K562 (cell line): ENCODE measurements at regions not wholly inside any gene's neighbourhood (a gene's known extent, or its start where the extent isn't known, plus 50 kb on each side); places are given as distances from the start of the nearest gene placed in this dataset.

ENCODE experiments used
- ATAC-seq: fragments of 200-7000 bp; cut with Tn5 transposase; 3 replicates; pipeline ENCODE4 v1.9.1; 2020; ENCODE audit warnings: moderate library complexity
- BruUV-seq: library from RNA; stranded (reverse); fragments of 400-500 nt; replicated peaks from 2 replicates; lab custom pipeline; 2021; lab: Mats Ljungman, UMichigan
- CTCF ChIA-PET: fragments of 300-600 bp; formaldehyde crosslinking; extraction: SDS; loops from one replicate; lab custom pipeline; 2021; ENCODE audit warnings: low intra/inter-chr PET ratio; lab: Yijun Ruan, JAX
- POLR2A ChIA-PET: fragments of 300-600, 350-650 bp; sonication (Branson Sonifier 250); formaldehyde crosslinking; extraction: SDS; loops from one replicate; lab custom pipeline; 2021; ENCODE audit warnings: antibody characterized with exemption, inconsistent platforms; lab: Yijun Ruan, JAX
- DNase-seq, 4 experiments: peaks; one replicate each; pipeline versions ENCODE4 v3.0.0 to v3.0.0-alpha.2; 2011 to 2018; ENCODE audit warnings: low spot score in 3 of 4, mixed read lengths in 3 of 4; ENCODE audit errors: extremely low read depth in 1 of 4
- FAIRE-seq: peaks from 2 replicates; lab custom pipeline; 2011; peaks lifted over from hg19 to GRCh38; lab: Jason Lieb, UNC
- H2AFZ ChIP-seq: 2 replicates; pipeline ENCODE4 v1.6.0; 2011; ENCODE audit warnings: low read depth, low read length, control low read depth, inconsistent platforms
- H3K27ac ChIP-seq: fragments of 200-600 bp; 3 replicates; pipeline ENCODE4 v1.8.0; 2011; ENCODE audit warnings: low read depth, mild to moderate bottlenecking, control low read depth, inconsistent platforms, low read length, moderate library complexity, mixed read lengths; ENCODE audit errors: extremely low read depth
- H3K27me3 ChIP-seq, 2 experiments: fragments of 300-600 bp in 1 of 2; 2 replicates in 1 of 2; 3 replicates in 1 of 2; pipeline versions ENCODE4 v1.6.0 to v1.8.0; 2011; ENCODE audit warnings: inconsistent platforms in 2 of 2, low read length in 2 of 2, mild to moderate bottlenecking in 1 of 2, mixed read lengths in 1 of 2, moderate library complexity in 1 of 2; ENCODE audit not compliant: control insufficient read depth in 2 of 2, insufficient read depth in 2 of 2
- H3K36me3 ChIP-seq: fragments of 300-600 bp; 3 replicates; pipeline ENCODE4 v1.8.0; 2011; ENCODE audit warnings: mild to moderate bottlenecking, low read length, inconsistent platforms; ENCODE audit not compliant: control insufficient read depth, insufficient read depth
- H3K4me1 ChIP-seq, 2 experiments: fragments of 200-600 bp in 1 of 2; replicated peaks in 1 of 2; 2 replicates in 1 of 2; 3 replicates in 1 of 2; pipeline versions ENCODE4 v1.5.1 to v1.8.0; 2011; ENCODE audit warnings: inconsistent platforms in 2 of 2, low read length in 2 of 2, mild to moderate bottlenecking in 1 of 2, mixed read lengths in 1 of 2, moderate library complexity in 1 of 2; ENCODE audit not compliant: control insufficient read depth in 2 of 2, insufficient read depth in 2 of 2
- H3K4me2 ChIP-seq: 2 replicates; pipeline ENCODE4 v1.6.1; 2011; ENCODE audit warnings: low read length, control low read depth, inconsistent platforms, mixed read lengths; ENCODE audit not compliant: insufficient read depth
- H3K4me3 ChIP-seq: fragments of 200-600 bp; sonication (generic), shearing (Covaris generic); 2 replicates; pipeline ENCODE4 v1.5.1; 2016; ENCODE audit warnings: control low read depth, inconsistent platforms
- H3K79me2 ChIP-seq: fragments of 200-600 bp; 3 replicates; pipeline ENCODE4 v1.8.0; 2011; ENCODE audit warnings: low read length, inconsistent platforms; ENCODE audit not compliant: control insufficient read depth, insufficient read depth
- H3K9ac ChIP-seq, 2 experiments: 2 replicates each; pipeline versions ENCODE4 v1.6.0 to v1.6.1; 2011; ENCODE audit warnings: low read depth in 2 of 2, low read length in 2 of 2, control low read depth in 1 of 2, inconsistent platforms in 1 of 2, mild to moderate bottlenecking in 1 of 2, mixed read lengths in 1 of 2; ENCODE audit not compliant: insufficient read depth in 1 of 2
- H3K9me1 ChIP-seq: one replicate; pipeline ENCODE4 v1.6.0; 2011; ENCODE audit warnings: inconsistent platforms, mild to moderate bottlenecking, low read length, moderate library complexity; ENCODE audit not compliant: control insufficient read depth, insufficient read depth
- H3K9me3 ChIP-seq: replicated peaks from 2 replicates; pipeline ENCODE4 v1.5.1; 2011; ENCODE audit warnings: low read depth, low read length, inconsistent platforms; ENCODE audit not compliant: control insufficient read depth, insufficient read depth
- H4K20me1 ChIP-seq: replicated peaks from 2 replicates; pipeline ENCODE4 v1.6.1; 2011; ENCODE audit warnings: low read length, inconsistent platforms, mixed read lengths; ENCODE audit not compliant: control insufficient read depth, insufficient read depth
- BCOR ChIP-seq: fragments of 450-650 bp; IDR thresholded peaks from 2 replicates; pipeline ENCODE4 v1.6.1; 2016
- EHMT2 ChIP-seq: fragments of 450-650 bp; IDR thresholded peaks from 2 replicates; pipeline ENCODE4 v1.6.1; 2018; ENCODE audit warnings: antibody characterized with exemption
- FIP1L1 ChIP-seq: fragments of 200-400 bp; formaldehyde crosslinking; IDR thresholded peaks from 2 replicates; pipeline ENCODE4 v1.6.1; 2018; ENCODE audit warnings: mild to moderate bottlenecking, low read depth, low read length; ENCODE audit not compliant: poor library complexity, severe bottlenecking
- FOXA1 ChIP-seq: fragments of 450-650 bp; IDR thresholded peaks from 2 replicates; pipeline ENCODE4 v1.6.1; 2016; ENCODE audit warnings: mild to moderate bottlenecking, borderline replicate concordance
- MIER1 ChIP-seq: fragments of 450-650 bp; IDR thresholded peaks from 2 replicates; pipeline ENCODE4 v1.6.1; 2016; ENCODE audit warnings: antibody characterized with exemption, mild to moderate bottlenecking, low read depth
- MYC ChIP-seq, 2 experiments: fragments of 250-450 bp in 1 of 2; sonication (Bioruptor Pico) in 1 of 2; IDR thresholded peaks; 2 replicates each; pipeline versions ENCODE4 v1.5.1 to v1.6.1; 2012 to 2021; ENCODE audit warnings: low read depth in 2 of 2, borderline replicate concordance in 1 of 2, improper control_type of control experiment in 1 of 2, low read length in 1 of 2, mild to moderate bottlenecking in 1 of 2, moderate library complexity in 1 of 2
- NCOR1 ChIP-seq: fragments of 450-650 bp; IDR thresholded peaks from 2 replicates; pipeline ENCODE4 v1.6.1; 2016; ENCODE audit warnings: mild to moderate bottlenecking, moderate library complexity
- NFIX ChIP-seq: fragments of 250-450 bp; sonication (Bioruptor Pico); IDR thresholded peaks from 2 replicates; pipeline ENCODE4 v1.4.0; 2020; ENCODE audit warnings: low read depth, mild to moderate bottlenecking, moderate library complexity
- SREBF1 ChIP-seq: fragments of 150-350 bp; IDR thresholded peaks from 2 replicates; pipeline ENCODE4 v1.6.1; 2014; ENCODE audit warnings: antibody characterized with exemption, low read depth, low read length, borderline replicate concordance
- SRF ChIP-seq, 2 experiments: fragments of 250-450, 450-650 bp in 1 of 2; sonication (Bioruptor Pico) in 1 of 2; sonication (generic) in 1 of 2; formaldehyde crosslinking; IDR thresholded peaks; 2 replicates each; pipeline versions ENCODE4 v1.5.0 to v1.5.1; 2020 to 2022; ENCODE audit warnings: mild to moderate bottlenecking in 1 of 2, missing genetic modification reagents in 1 of 2
- TRIM24 ChIP-seq, 2 experiments: fragments of 450-650 bp; IDR thresholded peaks; 2 replicates each; pipeline ENCODE4 v1.6.1; 2016
- ZC3H11A ChIP-seq: IDR thresholded peaks from 2 replicates; pipeline ENCODE4 v1.6.1; 2012; ENCODE audit warnings: low read depth, low read length, improper control_type of control experiment
- ZFP30 ChIP-seq: fragments of 250-450 bp; sonication (Bioruptor Pico); IDR thresholded peaks from 2 replicates; pipeline ENCODE4 v1.8.0; 2022; ENCODE audit warnings: moderate library complexity, mild to moderate bottlenecking, inconsistent platforms, borderline replicate concordance
- ZNF165 ChIP-seq: fragments of 250-450 bp; sonication (Bioruptor Pico); IDR thresholded peaks from 2 replicates; pipeline ENCODE4 v1.4.0; 2020; ENCODE audit warnings: borderline replicate concordance
- ZNF778 ChIP-seq: fragments of 450-650 bp; formaldehyde crosslinking; IDR thresholded peaks from 2 replicates; pipeline ENCODE4 v1.4.0; 2020; ENCODE audit warnings: mild to moderate bottlenecking, moderate library complexity
- WGBS: fragments of 100-300 bp; shearing (Covaris generic); methylation state at CpG from one replicate; pipeline ENCODE4 v1.1.6; 2016; ENCODE audit warnings: low coverage, mixed read lengths; ENCODE audit not compliant: insufficient coverage; ENCODE audit errors: missing lambda C conversion rate; 5-methylcytosine and 5-hydroxymethylcytosine counted together
- in situ Hi-C: fragments of 300-500 bp; cut with MboI; formaldehyde crosslinking; loops from 4 replicates; pipeline ENCODE4 v1.15.0; 2018; ENCODE audit warnings: inconsistent platforms, mixed read lengths
- intact Hi-C: fragments of 100-400 bp; cut with micrococcal nuclease; formaldehyde crosslinking; loops from 2 replicates; pipeline ENCODE4 v1.14.2; 2022
- TF ChIP-seq, protein P1 (sequence below): fragments of 250-450 bp; sonication (Bioruptor Pico); IDR thresholded peaks from 2 replicates; pipeline ENCODE4 v1.9.0; 2021; ENCODE audit warnings: mild to moderate bottlenecking, inconsistent platforms
- TF ChIP-seq, protein P2 (sequence below): fragments of 250-450 bp; sonication (Bioruptor Pico); IDR thresholded peaks from 2 replicates; pipeline ENCODE4 v1.8.0; 2022; ENCODE audit warnings: inconsistent platforms

DNA sequence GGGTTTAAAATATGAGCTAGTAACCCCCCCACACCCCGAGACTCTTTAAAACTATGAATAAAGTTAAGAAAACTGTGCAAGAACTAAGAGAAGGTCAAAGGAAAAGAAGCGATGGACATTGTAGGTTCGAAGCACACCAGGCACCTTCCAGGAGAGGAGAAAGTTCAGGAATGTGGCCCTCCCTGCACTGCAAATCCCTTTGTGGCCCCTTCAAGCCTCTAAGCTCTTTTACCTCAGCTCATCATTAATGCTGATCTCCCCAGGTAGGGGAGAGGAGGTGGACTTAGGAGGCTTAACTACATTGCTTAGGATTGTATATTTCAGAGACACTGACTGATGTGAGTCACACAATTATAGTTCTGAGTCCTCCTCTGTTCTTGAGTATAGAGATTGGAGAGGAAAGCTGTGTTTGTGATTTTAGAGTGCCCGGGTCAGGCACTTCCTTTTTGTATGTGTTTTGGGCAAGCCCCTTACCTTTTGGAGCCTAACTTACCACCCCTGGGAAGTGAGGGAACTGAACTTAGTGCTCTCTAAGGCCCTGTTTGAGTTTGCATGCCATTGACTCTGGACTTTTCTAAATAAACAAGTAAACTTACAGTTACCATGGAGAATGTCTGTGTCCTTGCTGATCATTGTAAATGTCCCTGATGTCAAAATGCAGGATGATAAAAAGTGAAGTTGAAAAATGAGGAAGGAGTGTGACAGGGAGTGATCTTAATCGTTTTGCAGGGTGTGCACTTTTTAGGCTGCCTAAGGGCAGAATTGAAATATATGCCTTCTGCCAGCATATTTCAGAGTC is 140.8 kb upstream of the ZEB2 start (continued):
- TF ChIP-seq SRF (CRISPR knock-in tag; IDR thresholded peaks at IDR 0.05) (no peak), EHMT2 (no peak), FIP1L1 (no peak)

DNA sequence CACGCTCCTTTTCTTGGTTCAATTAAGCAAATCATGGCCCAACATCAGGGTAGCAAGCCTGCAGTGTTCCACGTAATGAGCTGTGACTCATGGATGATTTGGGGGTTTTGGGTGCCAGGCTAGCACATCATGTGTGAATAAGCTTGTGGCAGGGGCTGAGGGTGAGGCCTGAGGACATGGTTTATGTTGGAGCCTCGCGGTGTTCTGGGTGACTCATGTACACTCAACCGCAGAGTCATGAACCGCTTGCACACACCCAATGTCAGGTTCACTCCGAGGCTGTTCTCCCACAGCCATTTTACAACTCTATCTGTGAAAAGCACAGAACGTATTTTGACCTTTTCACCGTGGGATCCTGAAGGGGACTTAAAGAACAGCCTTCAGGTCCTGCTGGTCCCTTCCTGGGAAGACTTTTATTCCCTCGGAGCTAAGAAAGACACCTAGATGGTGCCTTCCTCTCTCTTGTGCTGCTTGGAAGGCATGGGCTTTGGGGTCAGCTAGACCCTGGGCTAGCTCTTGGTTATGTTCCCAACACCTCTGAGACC is 139.9 kb upstream of the ZEB2 start:
- no peaks in the 10 kb centered on the region for H4K20me1 ChIP-seq
- no peaks in the 10 kb centered on the region for H3K9me1 ChIP-seq
- in situ Hi-C loops = no loop called here
- H3K36me3 ChIP-seq = no peaks in the 10 kb centered on the region
- POLR2A ChIA-PET = interaction anchor here (0.6 to 1.6 kb wide), 8 partner anchors 8 to 916 kb away, joined by 3 to 6 read pairs (median 3); no protein-coding TSS in a partner anchor
- WGBS = 7% methylated on average over 10 of the region's 10 CpGs
- H3K4me2 ChIP-seq = peak overlapping the region; percentile 68
- H3K27ac ChIP-seq = peak overlapping the region; percentile 90
- H3K9ac ChIP-seq = peak overlapping the region; percentile 32 to 68; a peak in 3 of 4 replicates
- intact Hi-C loops = loop anchor here (5.0 kb wide), 2 partner anchors 78 to 138 kb away; partner anchors contain the start of gene ZEB2
- DNase-seq (peak; percentile 48 to 88 (median 66)), ATAC-seq (peak; percentile 92), FAIRE-seq (peak; percentile 92)
- no TSS peak for BruUV-seq
- CTCF ChIA-PET = no interaction called here
- H2AFZ ChIP-seq = peak overlapping the region; percentile 94
- H3K9me3 ChIP-seq = no peaks in the 10 kb centered on the region
- H3K27me3 ChIP-seq = no peaks in the 10 kb centered on the region
- H3K4me1 ChIP-seq = peaks cover 9 to 40% of the 10 kb centered on the region in 2 experiments; a peak in 4 of 5 replicates
- no peak overlapping the region for H3K4me3 ChIP-seq
- H3K79me2 ChIP-seq = no peaks in the 10 kb centered on the region
- TF ChIP-seq ZNF778 (CRISPR knock-in tag) (no peak), NFIX (no peak), NCOR1 (no peak), MYC (IDR thresholded peaks at IDR 0.05; ENCODE audit: low read depth, low read length) (no peak), MYC (CRISPR knock-in tag; IDR thresholded peaks at IDR 0.05; ENCODE audit: borderline replicate concordance, low read depth) (no peak), TRIM24 (IDR thresholded peaks at IDR 0.05) (peak in 1 of 2 experiments; percentile 63; a peak in 3 of 4 replicates), FOXA1 (no peak), BCOR (no peak), ZNF165 (CRISPR knock-in tag) (no peak), ZC3H11A (no peak), ZFP30 (CRISPR knock-in tag) (no peak), MIER1 (no peak), SREBF1 (no peak)
- TF ChIP-seq, protein P1, sequence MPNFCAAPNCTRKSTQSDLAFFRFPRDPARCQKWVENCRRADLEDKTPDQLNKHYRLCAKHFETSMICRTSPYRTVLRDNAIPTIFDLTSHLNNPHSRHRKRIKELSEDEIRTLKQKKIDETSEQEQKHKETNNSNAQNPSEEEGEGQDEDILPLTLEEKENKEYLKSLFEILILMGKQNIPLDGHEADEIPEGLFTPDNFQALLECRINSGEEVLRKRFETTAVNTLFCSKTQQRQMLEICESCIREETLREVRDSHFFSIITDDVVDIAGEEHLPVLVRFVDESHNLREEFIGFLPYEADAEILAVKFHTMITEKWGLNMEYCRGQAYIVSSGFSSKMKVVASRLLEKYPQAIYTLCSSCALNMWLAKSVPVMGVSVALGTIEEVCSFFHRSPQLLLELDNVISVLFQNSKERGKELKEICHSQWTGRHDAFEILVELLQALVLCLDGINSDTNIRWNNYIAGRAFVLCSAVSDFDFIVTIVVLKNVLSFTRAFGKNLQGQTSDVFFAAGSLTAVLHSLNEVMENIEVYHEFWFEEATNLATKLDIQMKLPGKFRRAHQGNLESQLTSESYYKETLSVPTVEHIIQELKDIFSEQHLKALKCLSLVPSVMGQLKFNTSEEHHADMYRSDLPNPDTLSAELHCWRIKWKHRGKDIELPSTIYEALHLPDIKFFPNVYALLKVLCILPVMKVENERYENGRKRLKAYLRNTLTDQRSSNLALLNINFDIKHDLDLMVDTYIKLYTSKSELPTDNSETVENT (CRISPR knock-in tag) = no peak
- TF ChIP-seq, protein P2, sequence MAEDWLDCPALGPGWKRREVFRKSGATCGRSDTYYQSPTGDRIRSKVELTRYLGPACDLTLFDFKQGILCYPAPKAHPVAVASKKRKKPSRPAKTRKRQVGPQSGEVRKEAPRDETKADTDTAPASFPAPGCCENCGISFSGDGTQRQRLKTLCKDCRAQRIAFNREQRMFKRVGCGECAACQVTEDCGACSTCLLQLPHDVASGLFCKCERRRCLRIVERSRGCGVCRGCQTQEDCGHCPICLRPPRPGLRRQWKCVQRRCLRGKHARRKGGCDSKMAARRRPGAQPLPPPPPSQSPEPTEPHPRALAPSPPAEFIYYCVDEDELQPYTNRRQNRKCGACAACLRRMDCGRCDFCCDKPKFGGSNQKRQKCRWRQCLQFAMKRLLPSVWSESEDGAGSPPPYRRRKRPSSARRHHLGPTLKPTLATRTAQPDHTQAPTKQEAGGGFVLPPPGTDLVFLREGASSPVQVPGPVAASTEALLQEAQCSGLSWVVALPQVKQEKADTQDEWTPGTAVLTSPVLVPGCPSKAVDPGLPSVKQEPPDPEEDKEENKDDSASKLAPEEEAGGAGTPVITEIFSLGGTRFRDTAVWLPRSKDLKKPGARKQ (CRISPR knock-in tag) = no peak
